Epithelial cell of esophagus (primary cell): ENCODE measurements at regions not wholly inside any gene's neighbourhood (a gene's known extent, or its start where the extent isn't known, plus 50 kb on each side); places are given as distances from the start of the nearest gene placed in this dataset.
"Not testable (repeated sequence)": the region's sequence is repeated elsewhere in the genome, so short reads cannot be mapped to it uniquely, and the experiment has no call there.

Source experiments
- DNase-seq: peaks from one replicate; pipeline ENCODE4 v3.0.0; 2010; ENCODE audit warnings: low read depth
- H3K4me3 ChIP-seq: 2 replicates; pipeline ENCODE4 v1.5.1; 2011; ENCODE audit warnings: mild to moderate bottlenecking, low read length, control low read depth
- TF ChIP-seq, protein P1 (sequence below): IDR thresholded peaks from 2 replicates; pipeline ENCODE4 v1.5.1; 2011; ENCODE audit warnings: low read depth, mild to moderate bottlenecking, low read length, control low read depth, inconsistent platforms; ENCODE audit not compliant: insufficient read depth; ENCODE audit errors: missing control alignments

GRCh38 chr18:34380326-34380725 is 155.6 kb upstream of the NOL4 start:
- TF ChIP-seq, protein P1, sequence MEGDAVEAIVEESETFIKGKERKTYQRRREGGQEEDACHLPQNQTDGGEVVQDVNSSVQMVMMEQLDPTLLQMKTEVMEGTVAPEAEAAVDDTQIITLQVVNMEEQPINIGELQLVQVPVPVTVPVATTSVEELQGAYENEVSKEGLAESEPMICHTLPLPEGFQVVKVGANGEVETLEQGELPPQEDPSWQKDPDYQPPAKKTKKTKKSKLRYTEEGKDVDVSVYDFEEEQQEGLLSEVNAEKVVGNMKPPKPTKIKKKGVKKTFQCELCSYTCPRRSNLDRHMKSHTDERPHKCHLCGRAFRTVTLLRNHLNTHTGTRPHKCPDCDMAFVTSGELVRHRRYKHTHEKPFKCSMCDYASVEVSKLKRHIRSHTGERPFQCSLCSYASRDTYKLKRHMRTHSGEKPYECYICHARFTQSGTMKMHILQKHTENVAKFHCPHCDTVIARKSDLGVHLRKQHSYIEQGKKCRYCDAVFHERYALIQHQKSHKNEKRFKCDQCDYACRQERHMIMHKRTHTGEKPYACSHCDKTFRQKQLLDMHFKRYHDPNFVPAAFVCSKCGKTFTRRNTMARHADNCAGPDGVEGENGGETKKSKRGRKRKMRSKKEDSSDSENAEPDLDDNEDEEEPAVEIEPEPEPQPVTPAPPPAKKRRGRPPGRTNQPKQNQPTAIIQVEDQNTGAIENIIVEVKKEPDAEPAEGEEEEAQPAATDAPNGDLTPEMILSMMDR, result no peak
- DNase-seq, result no peak
- H3K4me3 ChIP-seq, result no peak overlapping the region

DNA sequence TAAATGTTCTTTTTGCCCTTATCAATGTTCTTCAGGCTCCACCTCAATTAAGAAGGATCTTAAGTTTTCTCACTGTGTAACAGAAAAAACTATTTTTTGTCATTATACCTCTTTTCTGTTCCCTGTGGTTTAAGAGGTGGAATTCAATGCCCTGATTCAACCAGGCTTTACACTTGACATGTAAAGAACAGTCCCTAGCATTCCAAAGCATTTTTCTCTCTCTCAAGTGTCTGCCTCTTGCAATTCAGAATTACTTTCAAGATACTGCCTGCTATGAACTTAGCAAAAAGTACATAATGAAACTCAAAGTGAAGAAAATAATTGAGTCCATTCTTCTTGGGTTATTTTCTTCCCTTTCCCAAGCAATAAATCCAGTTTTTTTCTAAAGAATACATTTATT is 160.6 kb upstream of the NOL4 start:
- no peak for DNase-seq
- TF ChIP-seq, protein P1, result no peak
- no peak overlapping the region for H3K4me3 ChIP-seq

- TF ChIP-seq, protein P1, result no peak
- no peak for DNase-seq
- H3K4me3 ChIP-seq, result no peak overlapping the region
These were observed 162.1 kb upstream of the NOL4 start for GRCh38 chr18:34386803-34387202.

GRCh38 chr18:34397286-34397896 is 172.7 kb upstream of the NOL4 start:
- no peak overlapping the region for H3K4me3 ChIP-seq
- TF ChIP-seq, protein P1, result no peak
- DNase-seq, result no peak

DNA sequence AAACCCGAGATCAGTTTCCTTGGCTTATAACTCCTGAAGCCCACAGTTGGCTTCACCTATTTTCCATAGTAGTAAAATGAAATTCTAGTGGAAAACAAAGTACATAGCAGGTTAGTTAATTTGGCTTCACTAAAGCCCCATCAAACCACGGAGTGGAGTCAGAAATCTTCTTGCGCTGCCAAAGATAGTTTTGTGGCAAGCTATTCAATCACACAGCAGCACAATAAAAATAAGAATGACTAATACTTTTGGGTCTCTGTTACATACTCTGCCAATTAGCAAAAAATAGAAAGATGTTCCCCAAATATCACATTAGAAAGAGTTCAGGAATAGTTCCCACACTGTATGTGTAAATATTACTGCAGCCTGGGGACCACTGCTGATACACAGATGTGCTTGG is 175.2 kb upstream of the NOL4 start:
- DNase-seq, result no peak
- TF ChIP-seq, protein P1, result no peak
- H3K4me3 ChIP-seq, result no peak overlapping the region

- TF ChIP-seq, protein P1, result no peak
- DNase-seq, result no peak
- H3K4me3 ChIP-seq, result no peak overlapping the region
These were observed 176.1 kb upstream of the NOL4 start for GRCh38 chr18:34400834-34401233.

DNA sequence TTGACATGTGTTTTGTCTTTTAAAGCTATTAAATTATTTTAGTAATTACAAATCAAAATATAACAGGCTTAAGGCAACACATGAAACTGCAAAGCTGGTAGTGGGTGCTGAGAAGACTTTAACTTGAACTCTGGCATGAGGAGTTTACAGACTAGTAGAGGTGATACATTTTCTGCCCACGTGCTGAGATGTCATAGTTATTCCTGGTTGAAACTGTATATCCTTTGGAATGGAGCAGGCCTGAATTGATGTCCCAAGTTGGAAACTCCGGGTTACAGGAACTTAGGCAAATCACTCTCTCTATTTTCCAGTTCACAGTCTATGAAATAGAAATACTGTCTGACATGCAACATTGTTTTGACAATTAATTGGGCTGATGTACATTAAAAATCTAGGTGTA is 177.1 kb upstream of the NOL4 start:
- H3K4me3 ChIP-seq, result no peak overlapping the region
- TF ChIP-seq, protein P1, result no peak
- no peak for DNase-seq

- H3K4me3 ChIP-seq, DNase-seq: not testable (repeated sequence)
These were observed 182.8 kb upstream of the NOL4 start for GRCh38 chr18:34407471-34407870.
